Loucy (cell line): ENCODE measurements at regions not wholly inside any gene's neighbourhood (a gene's known extent, or its start where the extent isn't known, plus 50 kb on each side); places are given as distances from the start of the nearest gene placed in this dataset.

Experiments
- H2AFZ ChIP-seq: fragments of 200-600 bp; sonication (generic); 2 replicates; pipeline ENCODE4 v1.6.0; 2016; ENCODE audit warnings: antibody characterized with exemption, mild to moderate bottlenecking, low read length, moderate library complexity
- H3F3A ChIP-seq: fragments of 200-600 bp; 2 replicates; pipeline ENCODE4 v1.6.0; 2016; ENCODE audit warnings: antibody characterized with exemption, low read depth, mild to moderate bottlenecking
- H3K27me3 ChIP-seq: fragments of 200-600 bp; sonication (generic); 2 replicates; pipeline ENCODE4 v1.6.1; 2014; ENCODE audit warnings: low read length, mild to moderate bottlenecking; ENCODE audit not compliant: insufficient read depth, poor library complexity, severe bottlenecking
- H3K36me3 ChIP-seq: fragments of 200-600 bp; sonication (generic); 2 replicates; pipeline ENCODE4 v1.6.1; 2016; ENCODE audit warnings: low read length; ENCODE audit not compliant: insufficient read depth
- H3K4me1 ChIP-seq: fragments of 200-600 bp; sonication (generic); 2 replicates; pipeline ENCODE4 v1.5.1; 2014; ENCODE audit warnings: low read length, mild to moderate bottlenecking; ENCODE audit not compliant: insufficient read depth, poor library complexity, severe bottlenecking
- H3K4me2 ChIP-seq: fragments of 200-600 bp; sonication (generic); 2 replicates; pipeline ENCODE4 v1.6.0; 2014; ENCODE audit warnings: antibody characterized with exemption, low read length, low read depth, mild to moderate bottlenecking; ENCODE audit not compliant: poor library complexity, severe bottlenecking
- H3K4me3 ChIP-seq: fragments of 200-600 bp; sonication (generic); 2 replicates; pipeline ENCODE4 v1.5.1; 2014; ENCODE audit warnings: low read length, mild to moderate bottlenecking, mixed read lengths; ENCODE audit not compliant: poor library complexity, severe bottlenecking
- H3K79me2 ChIP-seq: fragments of 200-600 bp; sonication (generic); 2 replicates; pipeline ENCODE4 v1.6.1; 2014; ENCODE audit warnings: low read length; ENCODE audit not compliant: insufficient read depth
- H3K9ac ChIP-seq: fragments of 200-600 bp; sonication (generic); 2 replicates; pipeline ENCODE4 v1.6.0; 2014; ENCODE audit warnings: mild to moderate bottlenecking, low read depth, low read length, moderate library complexity; ENCODE audit not compliant: poor library complexity, severe bottlenecking
- H3K9me2 ChIP-seq: fragments of 200-600 bp; sonication (generic); replicated peaks from 2 replicates; pipeline ENCODE4 v1.6.1; 2016; ENCODE audit warnings: low read depth, low read length, mixed read lengths
- H3K9me3 ChIP-seq: fragments of 200-600 bp; sonication (generic); 2 replicates; pipeline ENCODE4 v1.6.1; 2014; ENCODE audit warnings: mild to moderate bottlenecking, antibody characterized with exemption, low read length, low read depth; ENCODE audit not compliant: insufficient read depth
- H4K20me1 ChIP-seq: fragments of 200-600 bp; sonication (generic); 2 replicates; pipeline ENCODE4 v1.6.0; 2014; ENCODE audit warnings: antibody characterized with exemption, low read length, mild to moderate bottlenecking; ENCODE audit not compliant: insufficient read depth, poor library complexity, severe bottlenecking
- CTCF ChIP-seq: fragments of 200-600 bp; sonication (generic); conservative IDR thresholded peaks from 2 replicates; pipeline ENCODE4 v1.5.1; 2014; ENCODE audit warnings: mild to moderate bottlenecking, antibody characterized with exemption, low read length
- EZH2phosphoT487 ChIP-seq: fragments of 200-600 bp; IDR thresholded peaks from 2 replicates; pipeline ENCODE4 v1.6.1; 2018; ENCODE audit warnings: antibody characterized with exemption, mild to moderate bottlenecking, moderate library complexity, borderline replicate concordance

GRCh38 chr16:85983064-85983463, 84.1 kb downstream of the IRF8 start:
- TF ChIP-seq EZH2phosphoT487: no peak
- TF ChIP-seq CTCF: no peak
- Histone ChIP-seq H3K4me2 (no peak overlapping the region), H3K79me2 (no peaks in the 10 kb centered on the region), H3K9me2 (no peaks in the 10 kb centered on the region), H3K27me3 (no peaks in the 10 kb centered on the region), H3K4me3 (no peak overlapping the region), H3K4me1 (no peaks in the 10 kb centered on the region), H4K20me1 (no peaks in the 10 kb centered on the region), H3K36me3 (no peaks in the 10 kb centered on the region), H2AFZ (no peak overlapping the region), H3K9ac (no peak overlapping the region), H3K9me3 (no peaks in the 10 kb centered on the region), H3F3A (no peaks in the 10 kb centered on the region)

DNA sequence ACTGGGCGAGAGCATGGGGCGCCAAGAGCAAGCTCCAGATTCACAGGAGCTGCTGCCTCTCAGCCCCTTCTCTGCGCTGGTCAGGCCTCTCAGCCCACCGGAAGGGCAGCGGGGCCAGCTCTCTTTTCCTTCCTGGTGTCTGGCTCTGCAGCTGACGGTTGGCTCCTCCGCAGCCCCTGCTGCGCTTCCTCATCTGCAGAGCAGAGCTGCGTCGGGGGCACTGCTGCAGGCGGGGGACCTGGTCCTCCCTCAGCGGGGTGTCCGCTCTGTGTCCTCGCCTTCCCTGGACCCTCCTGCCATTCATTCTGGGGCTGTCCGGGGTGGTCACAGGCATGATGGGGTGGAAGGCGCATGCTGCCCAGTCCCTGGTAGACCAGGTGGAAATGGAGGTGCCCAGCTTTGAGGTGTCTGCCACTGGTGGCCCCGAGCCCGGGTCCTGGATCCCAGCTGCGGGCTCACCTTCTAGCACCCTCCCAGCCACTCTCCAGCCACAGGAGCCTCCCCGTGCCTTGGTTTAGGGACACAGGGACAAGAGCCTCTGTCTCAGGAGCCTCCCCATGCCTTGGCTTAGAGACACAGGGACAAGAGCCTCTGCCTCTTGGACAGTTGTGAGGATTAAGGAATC, 84.8 kb downstream of the IRF8 start:
- H3F3A ChIP-seq: no peaks in the 10 kb centered on the region
- H3K4me3 ChIP-seq: no peak overlapping the region
- no peak overlapping the region for H3K9ac ChIP-seq

DNA sequence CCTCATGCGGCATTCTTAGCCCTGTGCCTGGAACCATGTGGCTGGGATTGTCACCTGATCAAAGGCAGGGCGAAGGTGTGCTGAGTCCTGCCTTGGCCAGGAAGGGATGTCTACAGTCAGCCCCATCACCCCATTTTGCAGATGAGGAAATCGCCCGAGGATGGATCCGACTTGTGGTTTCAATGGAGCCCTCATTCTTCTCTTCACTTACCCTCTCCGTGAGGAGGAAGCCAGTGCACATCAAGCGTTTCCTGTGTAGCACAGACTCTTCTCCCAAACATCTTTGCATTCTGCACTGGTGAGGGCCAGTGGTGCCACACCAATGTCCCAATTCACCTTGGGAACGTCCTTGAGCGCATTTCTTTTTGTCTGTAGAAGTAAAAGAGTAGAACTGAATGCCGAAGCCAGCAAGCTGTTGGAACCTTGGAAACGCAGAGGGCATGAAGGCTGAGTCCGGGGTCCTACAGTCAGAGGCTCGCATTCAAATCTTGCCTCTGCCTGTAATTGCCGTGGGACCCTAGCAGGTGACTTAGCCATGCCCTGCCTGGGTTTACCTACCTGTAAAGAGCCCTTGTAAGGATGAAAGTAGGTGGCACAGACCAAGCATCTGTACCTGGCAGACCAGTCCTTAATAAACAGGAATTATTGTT, 85.4 kb downstream of the IRF8 start:
- Histone ChIP-seq H3K79me2 (no peaks in the 10 kb centered on the region), H3K36me3 (no peaks in the 10 kb centered on the region), H2AFZ (no peak overlapping the region), H3K9me3 (no peaks in the 10 kb centered on the region), H4K20me1 (no peaks in the 10 kb centered on the region), H3K27me3 (no peaks in the 10 kb centered on the region), H3K4me1 (no peaks in the 10 kb centered on the region), H3F3A (no peaks in the 10 kb centered on the region), H3K4me3 (no peak overlapping the region), H3K9me2 (no peaks in the 10 kb centered on the region), H3K4me2 (no peak overlapping the region), H3K9ac (no peak overlapping the region)
- TF ChIP-seq EZH2phosphoT487 (no peak), CTCF (no peak)

More for the DNA sequence above, 84.8 kb downstream of the IRF8 start:
- H3K27me3 ChIP-seq: no peaks in the 10 kb centered on the region
- H2AFZ ChIP-seq: no peak overlapping the region
- H3K79me2 ChIP-seq: no peaks in the 10 kb centered on the region
- H4K20me1 ChIP-seq: no peaks in the 10 kb centered on the region
- no peak for TF ChIP-seq CTCF
- no peak for TF ChIP-seq EZH2phosphoT487
- no peaks in the 10 kb centered on the region for H3K9me3 ChIP-seq
- no peaks in the 10 kb centered on the region for H3K36me3 ChIP-seq
- H3K9me2 ChIP-seq: no peaks in the 10 kb centered on the region
- no peak overlapping the region for H3K4me2 ChIP-seq
- no peaks in the 10 kb centered on the region for H3K4me1 ChIP-seq
